HG03442 (cell line): ENCODE measurements at regions not wholly inside any gene's neighbourhood (a gene's known extent, or its start where the extent isn't known, plus 50 kb on each side); places are given as distances from the start of the nearest gene placed in this dataset.

Experiments
- ATAC-seq: cut with Tn5 transposase; IDR thresholded peaks from one replicate; pipeline ENCODE4 v1.9.1; 2021; ENCODE audit warnings: mild to moderate bottlenecking, moderate library complexity; ENCODE audit not compliant: unreplicated experiment

DNA sequence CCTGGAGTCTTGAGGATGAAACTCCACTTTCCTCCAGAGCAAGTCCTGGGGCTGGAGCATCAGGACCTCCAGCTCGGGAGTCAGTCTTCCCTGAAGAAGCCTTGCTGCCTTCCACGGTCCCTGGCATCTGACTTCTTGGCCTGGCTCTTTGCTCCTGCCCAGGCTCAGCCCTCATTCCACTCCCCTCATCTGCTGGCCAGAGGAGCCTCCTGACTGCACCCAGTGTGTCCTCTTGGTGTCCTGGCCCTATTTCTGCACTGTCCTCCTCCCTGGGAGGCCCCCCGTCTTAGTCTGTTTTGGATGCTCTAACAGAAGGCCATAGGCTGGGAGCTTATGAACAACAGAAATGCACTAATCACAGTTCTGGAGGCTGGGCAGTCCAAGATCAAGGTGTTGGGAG, 231.5 kb downstream of the LOXHD1 start:
- ATAC-seq = no peak

DNA sequence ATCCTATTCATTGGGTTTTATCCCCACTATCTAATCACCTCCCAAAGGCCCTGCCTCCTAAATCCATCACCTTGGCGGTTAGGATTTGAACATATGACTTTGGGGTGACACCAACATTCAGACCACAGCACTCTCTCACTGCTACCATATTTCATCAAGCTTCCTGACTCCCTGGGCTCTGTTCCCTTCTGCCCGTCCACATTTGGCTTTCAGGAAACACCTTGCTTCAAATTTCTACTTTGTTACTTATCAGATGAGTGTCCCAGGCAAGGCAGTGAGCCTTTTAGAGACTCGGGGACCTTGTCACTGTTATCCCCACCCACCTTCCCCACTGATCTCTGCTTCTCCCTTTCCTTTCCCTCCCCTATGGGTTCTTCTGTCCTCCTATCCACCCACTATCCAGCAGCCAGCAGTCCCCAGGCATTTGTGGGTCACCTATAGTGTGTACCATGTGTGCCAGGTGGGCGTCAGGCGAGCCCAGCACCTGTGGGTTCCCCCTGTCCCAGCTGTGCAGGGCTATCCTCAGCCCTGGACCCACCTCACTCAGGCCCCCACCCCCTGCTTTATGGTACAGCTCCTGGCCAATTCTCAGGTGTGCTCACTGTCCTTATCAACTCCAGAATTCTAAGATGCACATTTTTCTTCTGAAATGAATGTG, 230.9 kb downstream of the LOXHD1 start:
- ATAC-seq = no peak

DNA sequence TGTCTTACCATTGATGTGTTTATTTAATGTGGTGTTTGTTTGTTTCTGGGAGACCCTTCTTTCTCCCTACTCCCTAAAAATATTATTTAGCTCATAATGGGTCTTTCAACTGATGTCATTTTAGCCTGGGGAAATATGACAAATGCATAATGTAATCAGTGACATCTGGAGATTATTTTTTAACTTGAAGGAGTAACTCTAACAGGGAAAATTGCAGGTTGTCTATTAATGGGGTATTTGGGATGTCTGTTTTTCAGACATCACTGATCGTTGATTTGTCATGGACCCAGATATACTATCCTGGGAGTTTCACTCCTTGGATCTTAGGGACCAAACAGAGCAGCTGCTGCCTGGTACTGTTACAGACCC, 230.4 kb downstream of the LOXHD1 start:
- no peak for ATAC-seq
